Activated T-cell treated with anti-CD3 and anti-CD28 coated beads, Interleukin-2, amount 50 U/mL, for 1 hour (primary cell): ENCODE measurements at regions not wholly inside any gene's neighbourhood (a gene's known extent, or its start where the extent isn't known, plus 50 kb on each side); places are given as distances from the start of the nearest gene placed in this dataset.

Source experiments
- DNase-seq: peaks from one replicate; pipeline ENCODE4 v3.0.0-alpha.2; 2020

DNA sequence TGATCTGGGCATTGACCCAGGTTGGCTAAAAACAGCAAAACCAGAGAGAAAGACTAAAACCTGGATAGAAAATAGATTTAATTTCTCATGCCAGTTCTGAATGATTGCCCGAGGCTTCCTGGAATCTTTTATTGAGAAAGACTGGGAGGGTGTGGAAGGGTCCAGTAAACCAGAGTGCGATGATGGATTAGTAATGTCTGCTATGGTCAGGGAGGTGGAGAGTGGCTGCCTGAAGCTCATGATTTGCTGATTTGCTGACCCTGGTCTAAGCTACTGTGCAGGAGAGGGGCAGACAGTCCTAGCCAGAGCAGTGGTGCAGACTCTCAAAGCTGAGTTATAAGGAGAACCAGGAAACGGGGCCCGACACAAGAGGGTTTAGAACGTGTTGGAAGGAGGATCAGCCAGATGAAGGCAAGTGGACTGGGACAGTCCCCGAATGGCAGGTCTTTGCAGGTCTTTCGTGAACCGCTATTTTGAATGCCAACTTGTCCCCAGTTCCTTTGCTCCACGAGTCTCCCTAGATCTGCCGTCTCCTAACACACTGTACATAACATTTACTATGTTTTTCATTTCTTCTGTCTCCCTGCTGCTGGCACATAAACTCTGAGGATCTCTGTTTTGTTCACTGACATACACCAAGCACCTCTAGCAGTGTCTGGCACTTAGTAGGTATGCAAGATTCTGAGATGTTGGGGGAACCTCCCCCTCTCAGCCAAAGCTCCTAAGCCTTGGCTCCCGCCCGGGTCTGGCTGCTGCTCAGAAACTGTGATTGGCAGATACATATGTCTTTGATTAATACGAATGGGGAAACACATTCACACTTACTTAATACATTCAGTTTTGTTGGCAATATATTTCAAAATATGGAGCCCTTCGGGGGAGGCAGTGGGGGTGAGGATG, 237.3 kb upstream of the TNRC6C start:
- DNase-seq = no peak

DNA sequence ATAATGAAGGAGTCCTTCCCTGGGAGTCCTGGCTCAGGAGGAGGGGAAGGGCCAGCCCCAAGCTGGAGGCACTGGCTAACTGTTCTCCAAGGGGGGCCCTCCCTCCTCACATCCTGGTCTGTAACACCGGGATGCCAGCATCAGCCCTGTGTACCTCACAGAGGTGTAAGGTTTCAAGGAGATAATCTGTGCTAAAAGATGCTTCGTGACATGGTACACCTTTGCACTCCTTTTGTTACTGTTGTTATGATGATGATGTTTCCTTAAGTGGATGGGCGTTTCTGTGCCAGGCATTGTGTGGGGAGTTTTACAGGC, 236.7 kb upstream of the TNRC6C start:
- DNase-seq = no peak

DNA sequence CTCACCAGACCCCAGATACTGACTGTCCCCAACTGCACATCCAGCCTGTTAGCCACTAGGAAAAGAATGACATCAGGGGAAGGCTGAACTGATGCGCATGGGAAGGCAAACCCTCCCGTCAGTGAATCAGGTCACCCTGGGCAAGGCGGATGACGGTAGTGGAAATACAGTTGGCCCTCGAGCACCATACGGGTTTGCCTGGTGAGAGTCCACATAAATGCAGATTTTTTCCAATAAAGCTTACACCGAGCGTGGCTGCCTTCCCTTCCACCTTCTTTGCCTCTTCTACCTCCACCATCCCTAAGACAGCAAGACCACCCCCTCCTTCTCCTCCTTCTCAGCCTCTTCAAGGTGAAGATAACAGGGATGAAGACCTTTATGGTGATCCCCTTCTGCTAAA, 236.1 kb upstream of the TNRC6C start:
- DNase-seq = no peak

DNA sequence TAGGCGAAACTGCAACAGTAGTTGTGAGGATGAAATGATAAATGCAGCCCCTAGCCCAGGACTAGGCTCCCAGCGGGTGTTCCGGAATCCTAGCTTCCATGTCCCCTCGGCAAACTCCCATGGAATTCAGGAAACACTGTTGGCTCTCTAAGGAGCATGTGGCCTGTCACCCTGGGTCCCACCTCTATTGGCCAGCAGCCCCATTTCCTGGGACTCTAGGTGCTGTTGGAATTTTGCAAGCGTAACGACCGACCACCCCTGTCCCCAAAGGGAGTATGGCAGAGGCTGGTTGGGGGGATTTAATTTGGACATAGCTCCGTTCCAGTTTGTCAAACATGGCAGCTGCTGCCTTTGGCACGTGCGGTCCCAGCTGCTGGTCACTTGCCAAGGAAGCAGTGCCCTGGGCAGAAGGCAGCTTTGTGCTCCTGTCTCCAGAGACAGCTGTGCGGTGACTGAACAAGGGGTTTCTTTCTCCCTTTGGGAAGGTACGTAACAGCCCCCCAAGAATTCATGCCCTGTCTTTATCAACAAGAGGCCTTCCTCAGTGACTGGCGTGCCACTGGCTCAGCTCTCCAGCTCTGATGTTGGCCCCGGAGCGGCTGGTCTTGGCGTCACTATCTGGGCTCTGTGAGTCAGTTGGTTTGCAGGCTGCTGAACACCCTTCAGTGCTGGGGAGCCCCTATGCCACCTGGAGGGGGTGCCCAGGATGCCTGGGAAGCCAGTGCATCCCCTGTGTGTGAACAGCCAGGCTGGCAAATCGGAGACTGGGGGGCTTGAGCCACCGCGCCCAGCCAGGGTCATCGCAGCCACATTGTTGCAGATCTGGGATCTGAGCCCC, 235.2 kb upstream of the TNRC6C start:
- no peak for DNase-seq

DNA sequence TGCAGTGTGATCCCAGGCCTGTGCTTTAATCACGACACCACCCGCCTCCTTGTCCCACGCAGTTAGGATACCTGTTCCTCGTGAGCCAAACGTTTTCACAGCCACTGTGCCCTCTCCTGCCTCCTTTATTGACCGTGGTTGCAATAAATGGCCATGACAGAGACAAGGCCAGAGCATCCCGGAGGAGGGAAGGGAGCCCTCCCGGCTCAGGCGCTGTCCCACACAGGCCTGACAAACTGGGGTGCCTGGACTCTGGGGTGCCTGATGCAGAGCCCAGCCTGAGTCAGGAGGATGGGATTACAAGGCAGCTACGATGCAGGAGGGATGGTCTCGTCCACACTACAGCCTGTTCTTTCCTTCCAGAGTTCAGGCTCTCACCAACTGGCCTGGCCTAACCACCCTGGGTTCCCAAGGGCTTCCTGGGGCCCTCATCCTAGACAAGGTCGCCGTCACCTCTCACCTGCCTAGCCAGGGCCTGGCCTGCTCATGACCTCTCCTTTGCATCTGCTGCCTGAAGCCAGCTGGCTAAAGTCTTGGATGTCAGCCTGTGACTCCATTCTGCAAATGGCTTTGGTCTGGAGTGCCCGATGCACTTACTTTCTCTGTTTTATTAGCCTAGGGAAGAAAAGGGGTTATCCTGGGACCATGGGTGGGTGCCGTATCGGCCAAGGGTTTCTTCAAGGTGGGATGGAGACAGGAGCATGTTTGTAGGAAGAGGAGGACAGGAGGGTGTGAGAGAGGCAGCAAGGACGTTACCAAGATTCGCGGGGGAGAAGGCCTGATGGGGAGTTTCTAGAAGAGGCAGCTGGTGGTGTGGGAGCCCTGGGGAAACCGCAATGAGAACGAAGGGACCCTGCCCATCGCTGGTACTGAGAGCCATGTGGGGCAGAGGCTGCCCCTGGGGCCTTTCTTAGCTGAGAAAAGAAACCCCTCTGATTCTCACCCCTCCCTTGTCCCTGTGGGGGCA, 234.3 kb upstream of the TNRC6C start:
- DNase-seq = no peak

DNA sequence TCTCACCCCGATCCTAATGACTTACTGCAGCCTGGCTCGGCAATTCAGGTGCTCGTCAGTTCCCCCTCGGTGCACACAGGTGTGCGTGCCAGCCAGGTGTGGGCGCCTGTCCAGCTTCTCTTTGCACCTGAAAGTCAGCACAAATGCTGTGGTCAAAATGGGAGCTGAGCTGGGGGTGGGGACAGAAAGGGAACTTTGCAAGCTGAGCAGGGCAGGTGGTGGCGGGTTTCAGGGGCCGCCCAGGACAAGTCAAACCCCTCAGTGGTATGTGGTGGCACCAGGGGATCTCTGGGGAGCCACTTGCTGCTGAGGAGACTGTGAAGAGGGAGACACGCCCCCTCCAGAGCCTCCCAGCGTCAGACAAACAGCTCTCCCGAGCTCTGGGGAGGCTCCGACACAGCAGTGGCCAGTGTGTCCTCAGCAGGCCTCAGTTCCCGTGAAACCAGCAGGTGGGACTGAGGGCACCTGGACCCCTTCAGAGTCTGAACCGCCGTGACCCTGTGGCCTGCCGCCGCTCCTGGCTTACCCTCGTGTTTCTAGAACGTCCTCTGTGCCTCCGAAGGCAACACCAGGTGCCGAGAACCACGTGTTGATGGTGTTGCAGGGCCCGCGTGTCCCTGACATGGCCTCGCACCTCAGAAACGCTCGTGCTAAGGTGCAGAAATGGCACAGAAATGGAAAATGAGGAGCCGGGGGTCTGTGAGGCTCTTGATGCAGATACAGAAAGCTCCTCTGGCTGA, 233.5 kb upstream of the TNRC6C start:
- DNase-seq = no peak

DNA sequence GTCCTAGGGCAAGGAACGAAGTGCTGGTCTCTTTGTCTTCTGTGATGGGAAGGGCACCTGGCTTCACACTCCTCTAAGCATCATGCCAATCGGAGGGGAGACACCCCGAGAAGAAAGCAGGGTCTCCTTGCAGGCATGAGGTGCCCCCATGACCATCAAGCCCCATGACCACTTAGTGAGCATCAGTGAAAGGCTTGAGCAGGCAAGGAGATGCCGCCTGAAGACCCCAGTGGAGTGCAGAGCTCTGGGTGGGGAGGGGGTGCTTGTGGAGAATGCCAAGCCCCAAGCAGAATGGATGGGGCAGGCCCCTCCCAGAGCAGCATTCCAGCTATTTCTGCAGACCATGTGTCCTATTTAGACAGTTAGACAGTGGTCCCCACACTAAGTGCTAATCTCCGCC, 232.7 kb upstream of the TNRC6C start:
- DNase-seq = no peak

DNA sequence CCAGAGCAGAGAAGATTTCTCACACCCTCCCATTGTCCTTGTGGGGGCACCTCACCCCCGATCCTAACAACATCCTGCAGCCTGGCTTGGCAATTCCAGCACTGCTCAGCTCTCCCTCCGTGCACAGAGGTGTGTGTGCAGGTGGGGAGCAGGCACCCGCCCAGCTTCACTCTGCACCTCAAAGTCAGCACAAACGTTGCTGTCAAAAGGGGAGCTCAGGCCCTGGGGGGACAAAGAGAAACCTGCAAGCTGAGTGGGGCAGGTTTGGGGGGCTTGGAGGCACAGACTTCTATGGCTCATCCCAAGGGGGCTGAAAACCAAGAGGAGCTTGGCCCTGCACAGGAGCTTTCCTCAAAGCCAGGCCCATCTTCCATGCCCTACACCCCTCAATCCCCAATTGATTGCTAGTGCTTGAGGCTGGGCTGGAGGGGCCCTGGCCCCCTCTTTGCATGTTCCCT, 231.9 kb upstream of the TNRC6C start:
- no peak for DNase-seq

DNA sequence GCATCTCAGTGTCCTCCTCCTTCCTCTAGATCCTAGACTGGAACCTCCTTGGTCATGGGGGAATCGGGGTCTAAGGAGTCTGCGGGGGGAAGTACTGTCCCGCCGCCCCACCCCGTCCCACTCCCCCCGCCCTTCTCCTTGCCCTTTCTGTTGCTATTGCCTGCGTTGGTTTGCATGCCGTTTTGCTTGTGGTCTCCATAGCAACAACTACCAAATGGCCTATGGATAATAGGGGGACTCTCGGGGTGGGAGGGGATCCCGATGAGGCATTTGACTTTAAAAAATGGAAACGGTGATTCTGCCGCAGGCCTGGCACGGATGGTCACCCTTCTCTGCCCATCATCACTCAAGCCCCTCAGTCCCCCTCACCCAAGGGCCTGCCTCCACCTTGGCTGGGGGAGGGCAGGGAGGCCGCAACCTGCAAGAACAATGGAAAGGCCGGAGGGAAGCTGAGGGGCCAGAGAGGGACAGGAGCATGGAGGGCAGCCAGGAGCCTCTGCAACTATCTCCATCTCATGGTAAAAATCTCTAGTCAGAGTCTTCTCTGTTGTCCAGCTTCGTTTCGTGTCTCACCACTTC, 231.4 kb upstream of the TNRC6C start:
- no peak for DNase-seq

DNA sequence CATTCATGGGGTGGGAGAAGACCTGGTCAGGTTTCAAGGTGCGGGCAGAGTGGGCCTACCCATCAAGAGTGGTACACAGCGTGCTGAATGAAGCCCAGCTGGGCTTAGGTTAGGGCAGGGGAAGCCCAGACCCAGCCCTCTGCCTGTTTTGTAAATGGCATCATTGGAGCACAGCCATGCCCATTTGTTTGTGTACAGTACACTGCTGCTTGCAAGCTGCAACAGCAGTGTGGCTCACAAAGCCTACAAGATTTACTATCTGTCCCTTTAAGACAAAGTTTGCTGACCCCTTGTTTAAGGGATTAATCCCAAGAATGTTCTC, 230.1 kb upstream of the TNRC6C start:
- no peak for DNase-seq

DNA sequence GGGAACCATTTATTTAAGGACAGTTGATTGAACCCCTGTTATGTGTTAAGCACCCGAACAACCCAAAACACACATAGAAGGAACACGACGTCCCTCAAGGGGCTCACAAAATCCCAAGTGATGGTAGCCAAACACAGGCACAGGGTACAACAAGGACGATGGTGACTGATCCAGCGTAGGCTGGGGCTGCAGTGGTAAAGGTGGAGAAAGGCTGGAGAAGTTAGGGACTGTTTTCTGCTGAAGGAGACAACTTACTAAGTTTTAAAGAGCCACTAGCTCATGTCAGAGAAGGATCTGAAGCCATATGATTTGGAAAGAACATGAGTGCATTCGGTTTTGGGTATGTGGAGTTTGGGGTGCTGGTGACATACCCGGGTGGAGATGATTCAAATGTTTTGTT, 229.6 kb upstream of the TNRC6C start:
- no peak for DNase-seq

DNA sequence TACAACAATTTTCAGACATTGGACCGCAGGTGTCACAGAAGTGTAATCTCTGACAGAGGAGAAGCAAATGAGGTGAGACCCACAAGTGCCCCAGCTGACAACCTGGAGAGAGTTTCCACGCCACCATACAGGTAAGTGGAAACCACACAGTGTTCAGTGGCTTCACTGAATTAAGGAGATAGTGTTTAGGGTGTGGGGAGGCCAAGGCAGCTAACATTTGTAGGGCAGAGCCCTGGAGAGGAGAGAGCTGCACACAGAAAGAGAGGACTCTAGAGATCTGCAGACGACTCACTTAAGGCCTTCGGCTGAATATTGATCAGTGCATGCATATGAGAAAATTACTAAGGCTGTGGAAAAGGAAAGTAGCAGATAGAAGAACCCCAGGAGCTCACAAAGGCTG, 228.9 kb upstream of the TNRC6C start:
- no peak for DNase-seq

DNA sequence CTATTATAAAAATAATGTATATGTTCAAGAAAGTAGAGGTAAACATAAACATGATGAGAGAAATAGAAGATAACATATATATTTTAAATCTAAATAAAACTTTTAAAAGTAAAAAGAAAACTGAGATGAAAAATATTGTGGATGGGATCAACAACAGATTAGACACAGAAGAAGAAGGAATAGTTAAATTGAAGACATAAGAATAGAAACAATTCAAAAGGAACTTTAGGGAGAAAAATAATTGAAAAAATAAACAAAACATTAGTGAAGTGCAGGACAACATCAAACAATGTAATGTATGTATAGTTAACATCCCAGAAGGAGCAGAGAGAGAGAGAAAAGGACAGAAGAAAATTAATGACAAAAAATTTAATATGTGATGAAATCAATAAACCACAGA, 228.1 kb upstream of the TNRC6C start:
- no peak for DNase-seq

DNA sequence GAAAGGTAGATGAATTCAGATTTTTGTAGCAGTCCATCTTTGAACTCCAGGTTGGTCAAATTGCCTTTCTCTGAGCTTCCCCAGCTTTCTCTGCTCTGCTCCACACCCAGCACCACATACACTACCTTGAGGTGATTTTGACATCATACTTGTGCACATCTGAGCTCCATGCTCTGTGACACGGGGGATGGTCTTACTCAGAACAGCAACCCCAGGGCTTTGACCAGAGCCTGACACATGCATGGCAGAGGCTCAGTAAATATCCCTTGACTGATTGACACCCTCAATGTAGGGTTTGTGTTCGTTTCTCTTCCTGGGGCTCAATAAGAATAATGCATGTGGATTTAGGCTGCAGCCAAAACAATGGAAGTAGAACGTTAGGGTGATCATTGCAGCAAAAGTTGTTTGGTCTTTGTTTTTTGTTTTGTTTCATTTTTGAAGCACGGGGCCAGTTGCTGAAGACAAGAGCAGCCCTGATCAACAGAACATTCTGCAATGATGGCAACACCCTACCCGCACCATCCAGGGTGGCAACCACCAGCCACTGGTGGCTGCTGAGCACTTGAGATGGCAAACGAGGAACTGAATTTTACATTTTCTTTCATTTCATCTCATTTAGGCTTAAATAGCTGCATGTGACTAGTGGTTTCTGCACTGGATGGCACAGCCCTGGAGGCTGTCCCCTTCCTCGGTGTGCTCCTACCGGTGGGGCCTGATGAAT, 224.8 kb upstream of the TNRC6C start:
- no peak for DNase-seq

DNA sequence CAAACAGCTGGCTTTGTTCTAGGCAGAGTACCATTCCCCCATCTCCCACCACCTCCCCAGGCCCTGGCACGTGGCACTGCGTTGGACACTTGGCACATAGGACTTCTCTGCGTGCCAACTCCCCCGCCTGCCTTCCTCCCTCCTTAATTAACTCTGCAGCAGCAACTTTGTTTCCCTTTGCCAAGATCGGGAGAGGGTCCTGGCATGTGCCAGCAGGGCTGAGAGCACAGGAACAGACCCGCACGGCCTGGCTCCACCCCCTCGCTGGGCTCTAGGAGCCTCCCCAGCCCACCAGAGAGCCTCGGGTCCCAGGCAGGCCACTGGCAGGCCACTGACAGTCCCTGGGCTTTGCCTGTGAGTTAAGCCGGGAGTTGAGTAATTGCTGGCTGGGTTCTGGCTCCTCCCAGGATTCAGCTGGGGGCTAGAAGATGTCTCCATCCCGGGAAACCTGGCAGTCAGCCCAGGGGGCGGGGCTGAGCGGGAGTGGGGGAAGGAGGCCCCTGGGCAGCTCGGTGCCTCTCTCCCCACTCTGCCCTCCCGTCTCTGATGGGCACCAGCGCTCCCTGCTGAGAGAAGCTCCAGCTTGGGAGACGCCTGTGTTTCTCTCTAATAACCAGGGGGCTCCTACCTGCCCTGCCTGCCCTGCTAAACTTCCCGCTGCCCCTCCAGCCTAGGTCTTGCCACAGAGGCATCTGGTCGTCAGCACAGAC, 224.0 kb upstream of the TNRC6C start:
- DNase-seq = no peak

DNA sequence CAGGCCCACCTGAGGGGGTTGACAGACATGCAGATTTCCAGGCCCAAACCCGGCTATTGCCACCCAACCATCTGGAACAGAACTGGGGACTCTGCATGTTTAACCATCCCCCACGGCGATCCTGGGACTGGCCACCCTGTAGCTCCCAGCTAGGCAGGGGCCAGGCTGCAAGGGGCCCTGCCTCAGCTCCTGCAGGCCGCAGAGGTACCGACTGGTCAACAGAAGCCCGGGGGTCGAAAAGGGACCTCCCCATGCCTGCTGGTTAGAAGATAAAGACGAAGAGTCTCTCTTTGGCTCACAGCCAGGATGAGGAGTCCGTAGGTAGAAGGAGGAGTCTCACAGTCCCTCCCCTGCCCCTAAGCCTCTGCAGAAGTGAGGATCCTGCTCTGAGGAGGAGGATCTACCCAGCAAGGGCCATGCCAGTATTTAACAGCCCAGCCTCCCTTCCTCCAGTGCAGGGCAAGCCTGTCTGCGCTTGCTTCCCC, 223.4 kb upstream of the TNRC6C start:
- no peak for DNase-seq

DNA sequence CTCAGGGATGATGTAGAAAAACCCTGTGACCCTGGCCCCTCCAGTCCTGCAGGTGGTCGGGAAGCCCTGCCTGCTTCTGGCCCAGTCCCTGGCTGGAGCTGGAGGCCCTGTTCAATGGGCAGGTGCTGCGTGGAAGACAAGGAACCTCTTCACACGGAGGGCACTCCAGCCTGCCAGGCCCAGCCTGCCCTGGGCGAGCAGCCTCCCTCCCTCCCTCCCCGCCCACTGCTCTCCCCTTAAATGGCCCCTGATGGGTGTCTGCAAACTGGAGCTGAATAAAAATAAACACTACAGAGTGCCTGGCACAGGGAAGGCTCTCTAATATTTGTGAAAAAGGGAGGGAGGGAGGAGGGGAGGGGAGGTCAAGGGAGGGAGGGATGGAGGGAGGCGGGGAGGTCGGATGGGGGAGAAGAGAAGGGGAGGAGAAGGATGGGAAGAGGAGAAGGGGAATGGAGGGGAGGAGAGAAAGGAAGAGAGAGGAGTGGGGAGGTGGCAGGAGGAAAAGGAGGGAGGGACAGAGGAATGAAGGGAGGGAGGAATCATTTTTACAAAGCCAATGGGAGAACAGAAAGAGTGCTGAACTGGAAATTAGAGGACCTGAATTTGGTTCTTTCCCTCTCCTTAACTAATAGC, 222.8 kb upstream of the TNRC6C start:
- DNase-seq = no peak

DNA sequence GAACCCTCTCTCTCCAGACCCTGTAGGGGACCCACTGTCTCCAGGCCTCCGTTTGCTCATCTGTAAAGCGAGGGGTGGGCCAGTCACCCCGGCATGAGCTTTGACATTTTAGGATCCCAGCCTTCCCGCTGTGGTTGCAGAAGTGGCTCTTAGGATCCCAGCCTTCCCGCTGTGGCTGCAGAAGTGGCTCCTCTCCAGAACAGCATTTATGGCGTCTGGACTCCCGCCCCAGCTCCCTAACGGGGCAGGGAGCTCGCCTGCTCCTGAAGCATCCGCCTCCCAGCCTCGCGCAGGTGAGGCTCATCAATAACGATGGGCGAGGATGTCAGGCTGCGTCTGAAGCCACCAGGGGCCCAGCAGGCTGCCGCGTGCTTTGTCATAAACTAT, 222.3 kb upstream of the TNRC6C start:
- DNase-seq = no peak

DNA sequence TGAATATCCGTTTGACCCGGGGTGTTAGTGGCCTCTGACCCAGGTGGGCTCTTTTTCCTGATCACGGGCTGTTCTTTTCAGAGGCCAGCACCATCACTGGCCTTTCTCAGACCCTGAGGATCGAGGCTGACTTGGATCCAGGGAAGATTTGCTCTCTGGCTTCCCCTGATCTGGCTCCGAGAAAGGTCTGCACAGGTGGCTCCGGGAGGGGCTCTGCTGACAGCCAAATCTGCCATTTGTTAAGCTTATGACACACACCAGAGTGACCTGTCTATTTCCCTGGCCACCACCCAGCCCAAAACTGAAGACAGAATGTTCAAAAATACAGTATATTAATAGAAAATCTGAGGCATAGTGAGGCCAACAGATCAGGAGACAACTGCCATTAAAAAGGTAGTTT, 221.8 kb upstream of the TNRC6C start:
- no peak for DNase-seq
